GM19328 (cell line): ENCODE measurements at regions not wholly inside any gene's neighbourhood (a gene's known extent, or its start where the extent isn't known, plus 50 kb on each side); places are given as distances from the start of the nearest gene placed in this dataset.
"Not testable (repeated sequence)": the region's sequence is repeated elsewhere in the genome, so short reads cannot be mapped to it uniquely, and the experiment has no call there.

Experiments used
- ATAC-seq: cut with Tn5 transposase; IDR thresholded peaks from one replicate; pipeline ENCODE4 v1.9.1; 2021; ENCODE audit warnings: mild to moderate bottlenecking, moderate library complexity; ENCODE audit not compliant: unreplicated experiment

- ATAC-seq: no peak
Observed at GRCh38 chr5:62785588-62785987, 207.0 kb downstream of the LRRC70 start.

- ATAC-seq: no peak
Observed at GRCh38 chr5:62783374-62784057, 204.9 kb downstream of the LRRC70 start.

GRCh38 chr5:62780888-62781287 is 202.3 kb downstream of the LRRC70 start:
- ATAC-seq: no peak

GRCh38 chr5:62780230-62780629 is 201.6 kb downstream of the LRRC70 start:
- ATAC-seq: no peak

- no peak for ATAC-seq
Observed at GRCh38 chr5:62779010-62779422, 200.4 kb downstream of the LRRC70 start.

GRCh38 chr5:62778316-62779009 is 199.8 kb downstream of the LRRC70 start:
- no peak for ATAC-seq

- not testable (repeated sequence) for ATAC-seq
Observed at GRCh38 chr5:62777081-62777480, 198.5 kb downstream of the LRRC70 start.

GRCh38 chr5:62776592-62776991 is 198.0 kb downstream of the LRRC70 start:
- ATAC-seq: not testable (repeated sequence)

- no peak for ATAC-seq
Observed at GRCh38 chr5:62773460-62773859, 194.8 kb downstream of the LRRC70 start.

GRCh38 chr5:62771341-62771740 is 192.7 kb downstream of the LRRC70 start:
- ATAC-seq: no peak

- ATAC-seq: no peak
Observed at GRCh38 chr5:62767650-62768049, 189.0 kb downstream of the LRRC70 start.

GRCh38 chr5:62767077-62767476 is 188.5 kb downstream of the LRRC70 start:
- no peak for ATAC-seq

- ATAC-seq: no peak
Observed at GRCh38 chr5:62762503-62762902, 183.9 kb downstream of the LRRC70 start.

GRCh38 chr5:62757686-62758085 is 179.1 kb downstream of the LRRC70 start:
- not testable (repeated sequence) for ATAC-seq

- ATAC-seq: not testable (repeated sequence)
Observed at GRCh38 chr5:62752998-62753367, 174.4 kb downstream of the LRRC70 start.

GRCh38 chr5:62752056-62752997 is 173.7 kb downstream of the LRRC70 start:
- not testable (repeated sequence) for ATAC-seq

GRCh38 chr5:62742207-62742606 is 163.6 kb downstream of the LRRC70 start:
- ATAC-seq: no peak

GRCh38 chr5:62741761-62742160 is 163.1 kb downstream of the LRRC70 start:
- ATAC-seq: no peak

GRCh38 chr5:62737766-62738165 is 159.1 kb downstream of the LRRC70 start:
- ATAC-seq: no peak

GRCh38 chr5:62732677-62733121 is 154.1 kb downstream of the LRRC70 start:
- ATAC-seq: no peak

- ATAC-seq: no peak
Observed at GRCh38 chr5:62731022-62731421, 152.4 kb downstream of the LRRC70 start.
